ENCODE measurements at regions not wholly inside any gene's neighbourhood (a gene's known extent, or its start where the extent isn't known, plus 50 kb on each side); places are given as distances from the start of the nearest gene placed in this dataset.
A peak's percentile ranks its signal among the peaks of the same experiment; 100 is the strongest.

GRCh38 chr22:19577422-19577966 is 53.3 kb upstream of the CLDN5 start:
- POLR2A ChIA-PET = no interaction called here
- TF ChIP-seq, protein P1, sequence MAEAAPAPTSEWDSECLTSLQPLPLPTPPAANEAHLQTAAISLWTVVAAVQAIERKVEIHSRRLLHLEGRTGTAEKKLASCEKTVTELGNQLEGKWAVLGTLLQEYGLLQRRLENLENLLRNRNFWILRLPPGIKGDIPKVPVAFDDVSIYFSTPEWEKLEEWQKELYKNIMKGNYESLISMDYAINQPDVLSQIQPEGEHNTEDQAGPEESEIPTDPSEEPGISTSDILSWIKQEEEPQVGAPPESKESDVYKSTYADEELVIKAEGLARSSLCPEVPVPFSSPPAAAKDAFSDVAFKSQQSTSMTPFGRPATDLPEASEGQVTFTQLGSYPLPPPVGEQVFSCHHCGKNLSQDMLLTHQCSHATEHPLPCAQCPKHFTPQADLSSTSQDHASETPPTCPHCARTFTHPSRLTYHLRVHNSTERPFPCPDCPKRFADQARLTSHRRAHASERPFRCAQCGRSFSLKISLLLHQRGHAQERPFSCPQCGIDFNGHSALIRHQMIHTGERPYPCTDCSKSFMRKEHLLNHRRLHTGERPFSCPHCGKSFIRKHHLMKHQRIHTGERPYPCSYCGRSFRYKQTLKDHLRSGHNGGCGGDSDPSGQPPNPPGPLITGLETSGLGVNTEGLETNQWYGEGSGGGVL (tag by site-specific recombination; IDR thresholded peaks at IDR 0.05) = peak; percentile 26; the same call in 1 of the 2 replicates
- no peak for TF ChIP-seq KLF7 (tag by site-specific recombination; IDR thresholded peaks at IDR 0.05; ENCODE audit: borderline replicate concordance)
- no peak overlapping the region for H3K4me3 ChIP-seq (ENCODE audit: low read depth, low read length)
- H3K4me1 ChIP-seq (ENCODE audit: control insufficient read depth, insufficient read depth, low read length) = no peaks in the 10 kb centered on the region
- H3K36me3 ChIP-seq (ENCODE audit: control insufficient read depth in 2 of 2, insufficient read depth in 1 of 2, low read length in 2 of 2) = no peaks in the 10 kb centered on the region
- CTCF ChIA-PET = interaction anchor here (1.1 to 2.1 kb wide), 2 partner anchors 52 to 54 kb away, joined by 3 to 13 read pairs; no protein-coding TSS in a partner anchor
- no peaks in the 10 kb centered on the region for H3K9me3 ChIP-seq (ENCODE audit: control insufficient read depth, insufficient read depth, low read depth, low read length)
- H3K27ac ChIP-seq (ENCODE audit: extremely low read depth, low read depth, low read length) = no peak overlapping the region

- no peak overlapping the region for H3K27ac ChIP-seq (ENCODE audit: extremely low read depth, low read depth, low read length)
- TF ChIP-seq ZSCAN23 (tag by site-specific recombination; IDR thresholded peaks at IDR 0.05) = no peak
- no peak for TF ChIP-seq ZFP3 (tag by site-specific recombination; IDR thresholded peaks at IDR 0.05; ENCODE audit: low read depth)
- TF ChIP-seq ZNF501 (tag by site-specific recombination; IDR thresholded peaks at IDR 0.05) = no peak
- no peak for TF ChIP-seq ZNF830 (tag by site-specific recombination; IDR thresholded peaks at IDR 0.05; ENCODE audit: low read depth)
- TF ChIP-seq ZNF76 (tag by site-specific recombination; IDR thresholded peaks at IDR 0.05; ENCODE audit: borderline replicate concordance, low read depth) = no peak
- TF ChIP-seq ZNF394 (tag by site-specific recombination; IDR thresholded peaks at IDR 0.05; ENCODE audit: borderline replicate concordance) = no peak
- peak; percentile 76 for TF ChIP-seq ZNF623 (tag by site-specific recombination; IDR thresholded peaks at IDR 0.05)
- TF ChIP-seq, protein P2, sequence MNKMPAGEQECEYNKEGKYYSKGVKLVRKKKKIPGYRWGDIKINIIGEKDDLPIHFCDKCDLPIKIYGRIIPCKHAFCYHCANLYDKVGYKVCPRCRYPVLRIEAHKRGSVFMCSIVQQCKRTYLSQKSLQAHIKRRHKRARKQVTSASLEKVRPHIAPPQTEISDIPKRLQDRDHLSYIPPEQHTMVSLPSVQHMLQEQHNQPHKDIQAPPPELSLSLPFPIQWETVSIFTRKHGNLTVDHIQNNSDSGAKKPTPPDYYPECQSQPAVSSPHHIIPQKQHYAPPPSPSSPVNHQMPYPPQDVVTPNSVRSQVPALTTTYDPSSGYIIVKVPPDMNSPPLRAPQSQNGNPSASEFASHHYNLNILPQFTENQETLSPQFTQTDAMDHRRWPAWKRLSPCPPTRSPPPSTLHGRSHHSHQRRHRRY (tag by site-specific recombination; IDR thresholded peaks at IDR 0.05) = no peak
- H3K9me3 ChIP-seq (ENCODE audit: control insufficient read depth, insufficient read depth, low read depth, low read length) = no peaks in the 10 kb centered on the region
- POLR2A ChIA-PET = no interaction called here
- CTCF ChIA-PET = interaction anchor here (0.6 to 2.1 kb wide), 4 partner anchors 20 to 53 kb away, joined by 3 to 13 read pairs (median 4); no protein-coding TSS in a partner anchor
- no peak overlapping the region for H3K4me3 ChIP-seq (ENCODE audit: low read depth, low read length)
- H3K4me1 ChIP-seq (ENCODE audit: control insufficient read depth, insufficient read depth, low read length) = no peaks in the 10 kb centered on the region
- H3K36me3 ChIP-seq (ENCODE audit: control insufficient read depth in 2 of 2, insufficient read depth in 1 of 2, low read length in 2 of 2) = no peaks in the 10 kb centered on the region
Measured at GRCh38 chr22:19578180-19579004, 54.2 kb upstream of the CLDN5 start.

GRCh38 chr22:19579115-19579811 is 55.1 kb upstream of the CLDN5 start:
- Histone ChIP-seq H3K36me3 (ENCODE audit: control insufficient read depth in 2 of 2, insufficient read depth in 1 of 2, low read length in 2 of 2) (no peaks in the 10 kb centered on the region), H3K4me3 (ENCODE audit: low read depth, low read length) (no peak overlapping the region), H3K27ac (ENCODE audit: extremely low read depth, low read depth, low read length) (no peak overlapping the region), H3K9me3 (ENCODE audit: control insufficient read depth, insufficient read depth, low read depth, low read length) (no peaks in the 10 kb centered on the region), H3K4me1 (ENCODE audit: control insufficient read depth, insufficient read depth, low read length) (no peaks in the 10 kb centered on the region)
- TF ChIP-seq TCF7L2 (IDR thresholded peaks at IDR 0.05; ENCODE audit: borderline replicate concordance, low read depth, low read length) (no peak), ZIC2 (tag by site-specific recombination; IDR thresholded peaks at IDR 0.05) (peak; percentile 47), ZNF335 (tag by site-specific recombination; conservative IDR thresholded peaks at IDR 0.05) (0 out of 2 replicates have a peak, but pooled peaks have one; percentile 28)
- ChIA-PET POLR2A (no interaction called here), CTCF (interaction anchor here (0.6 to 0.8 kb wide), 3 partner anchors 21 to 26 kb away, joined by 3 to 4 read pairs (median 3); no protein-coding TSS in a partner anchor)

Data from HEK293 (cell line).